Mesenchymal stem cell (in vitro differentiated cells and primary cell): ENCODE measurements at regions not wholly inside any gene's neighbourhood (a gene's known extent, or its start where the extent isn't known, plus 50 kb on each side); places are given as distances from the start of the nearest gene placed in this dataset.

Source experiments
- DNase-seq: peaks from one replicate; pipeline ENCODE4 v3.0.0-alpha.2; 2013
- H2AFZ ChIP-seq: one replicate; pipeline ENCODE4 v1.6.1; 2013; ENCODE audit warnings: low read depth, mild to moderate bottlenecking, control low read depth, inconsistent platforms, low read length, moderate library complexity
- H2AK5ac ChIP-seq: 2 replicates; pipeline ENCODE4 v1.6.1; 2013; ENCODE audit warnings: low read length, moderate library complexity, mild to moderate bottlenecking, inconsistent platforms; ENCODE audit not compliant: severe bottlenecking
- H2BK120ac ChIP-seq: one replicate; pipeline ENCODE4 v1.6.1; 2013; ENCODE audit warnings: low read depth, mild to moderate bottlenecking, inconsistent platforms, low read length, moderate library complexity
- H2BK12ac ChIP-seq, 2 experiments: one replicate each; pipeline ENCODE4 v1.6.1; 2013; ENCODE audit warnings: inconsistent platforms in 2 of 2, low read length in 2 of 2, mild to moderate bottlenecking in 2 of 2, moderate library complexity in 2 of 2, control low read depth in 1 of 2
- H2BK15ac ChIP-seq: one replicate; pipeline ENCODE4 v1.6.1; 2013; ENCODE audit warnings: mild to moderate bottlenecking, low read depth, inconsistent platforms; ENCODE audit not compliant: poor library complexity, severe bottlenecking
- H2BK5ac ChIP-seq: 2 replicates; pipeline ENCODE4 v1.6.1; 2013; ENCODE audit warnings: low read depth, mild to moderate bottlenecking, low read length, control low read depth, inconsistent platforms; ENCODE audit not compliant: poor library complexity, severe bottlenecking
- H3K14ac ChIP-seq, 2 experiments: one replicate each; pipeline ENCODE4 v1.6.1; 2013; ENCODE audit warnings: inconsistent platforms in 2 of 2, low read length in 2 of 2, control low read depth in 1 of 2, mild to moderate bottlenecking in 1 of 2, moderate library complexity in 1 of 2
- H3K18ac ChIP-seq, 2 experiments: one replicate each; pipeline ENCODE4 v1.6.1; 2013; ENCODE audit warnings: inconsistent platforms in 2 of 2, low read length in 2 of 2, control low read depth in 1 of 2, low read depth in 1 of 2, mild to moderate bottlenecking in 1 of 2
- H3K23ac ChIP-seq, 2 experiments: one replicate each; pipeline ENCODE4 v1.6.1; 2013; ENCODE audit warnings: inconsistent platforms in 2 of 2, low read length in 2 of 2, mild to moderate bottlenecking in 2 of 2, moderate library complexity in 2 of 2, control low read depth in 1 of 2
- H3K27ac ChIP-seq: 2 replicates; pipeline ENCODE4 v1.5.1; 2013; ENCODE audit warnings: mild to moderate bottlenecking, moderate library complexity, low read length, control low read depth, inconsistent platforms; ENCODE audit not compliant: poor library complexity, severe bottlenecking
- H3K27me3 ChIP-seq, 2 experiments: 2 replicates each; pipeline versions ENCODE4 v1.6.1 to v1.7.0; 2013; ENCODE audit warnings: low read length in 2 of 2, mild to moderate bottlenecking in 2 of 2, moderate library complexity in 2 of 2, control low read depth in 1 of 2, inconsistent platforms in 1 of 2; ENCODE audit not compliant: control insufficient read depth in 1 of 2, insufficient read depth in 1 of 2
- H3K36me3 ChIP-seq, 2 experiments: 2 replicates each; pipeline versions ENCODE4 v1.6.1 to v1.7.0; 2013; ENCODE audit warnings: low read length in 2 of 2, control low read depth in 1 of 2, inconsistent platforms in 1 of 2, low read depth in 1 of 2, mild to moderate bottlenecking in 1 of 2; ENCODE audit not compliant: insufficient read depth in 2 of 2, control insufficient read depth in 1 of 2
- H3K4ac ChIP-seq, 2 experiments: one replicate each; pipeline ENCODE4 v1.6.1; 2013; ENCODE audit warnings: inconsistent platforms in 2 of 2, low read length in 2 of 2, mild to moderate bottlenecking in 2 of 2, moderate library complexity in 2 of 2, control low read depth in 1 of 2, low read depth in 1 of 2
- H3K4me1 ChIP-seq: 2 replicates; pipeline ENCODE4 v1.6.1; 2013; ENCODE audit warnings: low read depth, low read length, control low read depth; ENCODE audit not compliant: control insufficient read depth, insufficient read depth
- H3K4me2 ChIP-seq: 2 replicates; pipeline ENCODE4 v1.6.1; 2013; ENCODE audit warnings: low read length, mild to moderate bottlenecking, inconsistent platforms; ENCODE audit not compliant: poor library complexity, severe bottlenecking
- H3K4me3 ChIP-seq, 2 experiments: 2 replicates each; pipeline versions ENCODE4 v1.5.1 to v1.7.0; 2013; ENCODE audit warnings: low read length in 2 of 2, mild to moderate bottlenecking in 2 of 2, control low read depth in 1 of 2, low read depth in 1 of 2; ENCODE audit not compliant: insufficient read depth in 1 of 2
- H3K79me1 ChIP-seq: replicated peaks from 2 replicates; pipeline ENCODE4 v1.6.1; 2013; ENCODE audit warnings: mild to moderate bottlenecking, control low read depth, low read length, inconsistent platforms; ENCODE audit not compliant: poor library complexity, severe bottlenecking
- H3K9ac ChIP-seq: 2 replicates; pipeline ENCODE4 v1.7.0; 2013; ENCODE audit warnings: mild to moderate bottlenecking, low read length, moderate library complexity
- H3K9me3 ChIP-seq: 2 replicates; pipeline ENCODE4 v1.7.0; 2013; ENCODE audit warnings: mild to moderate bottlenecking, low read length; ENCODE audit not compliant: control insufficient read depth
- H4K8ac ChIP-seq: one replicate; pipeline ENCODE4 v1.6.1; 2013; ENCODE audit warnings: inconsistent platforms, mild to moderate bottlenecking, low read length, moderate library complexity
- H4K91ac ChIP-seq: one replicate; pipeline ENCODE4 v1.6.1; 2013; ENCODE audit warnings: mild to moderate bottlenecking, low read length, inconsistent platforms
- WGBS: methylation state at CpG from one replicate; pipeline ENCODE4 v1.1.7; 2013; ENCODE audit warnings: mixed read lengths; 5-methylcytosine and 5-hydroxymethylcytosine counted together

GRCh38 chr11:95659088-95659487 lies 130.5 kb downstream of the FAM76B start:
- H3K4me1 ChIP-seq = no peaks in the 10 kb centered on the region
- peak; percentile 69 for DNase-seq
- H2BK120ac ChIP-seq = no peak overlapping the region
- H3K4me2 ChIP-seq = no peak overlapping the region
- no peaks in the 10 kb centered on the region for H3K9me3 ChIP-seq
- H2BK15ac ChIP-seq = no peak overlapping the region
- no peak overlapping the region for H3K14ac ChIP-seq
- no peaks in the 10 kb centered on the region for H3K27me3 ChIP-seq
- H3K9ac ChIP-seq = no peak overlapping the region
- H2AFZ ChIP-seq = no peak overlapping the region
- no peak overlapping the region for H2BK5ac ChIP-seq
- H3K4ac ChIP-seq = no peak overlapping the region
- no peak overlapping the region for H3K23ac ChIP-seq
- H3K18ac ChIP-seq = no peak overlapping the region
- H3K36me3 ChIP-seq = no peaks in the 10 kb centered on the region
- no CpG with 5 or more reads among the region's 1 CpG for WGBS
- H4K91ac ChIP-seq = no peak overlapping the region
- H4K8ac ChIP-seq = no peak overlapping the region
- no peak overlapping the region for H2AK5ac ChIP-seq
- H3K4me3 ChIP-seq = no peak overlapping the region
- H3K27ac ChIP-seq = no peak overlapping the region
- no peak overlapping the region for H2BK12ac ChIP-seq
- no peaks in the 10 kb centered on the region for H3K79me1 ChIP-seq

GRCh38 chr11:95655536-95655935 lies 134.0 kb downstream of the FAM76B start:
- Histone ChIP-seq H3K9me3 (no peaks in the 10 kb centered on the region), H3K9ac (no peak overlapping the region), H3K27ac (no peak overlapping the region), H3K14ac (no peak overlapping the region), H3K36me3 (no peaks in the 10 kb centered on the region), H3K27me3 (no peaks in the 10 kb centered on the region), H4K8ac (no peak overlapping the region), H3K79me1 (no peaks in the 10 kb centered on the region), H3K4me3 (no peak overlapping the region), H3K4me1 (no peaks in the 10 kb centered on the region), H2AFZ (no peak overlapping the region), H2BK5ac (no peak overlapping the region), H3K23ac (no peak overlapping the region), H2BK120ac (no peak overlapping the region), H2AK5ac (no peak overlapping the region), H4K91ac (no peak overlapping the region), H2BK12ac (no peak overlapping the region), H2BK15ac (no peak overlapping the region), H3K4ac (no peak overlapping the region), H3K4me2 (no peak overlapping the region), H3K18ac (no peak overlapping the region)
- peak; percentile 8 for DNase-seq
- no CpG with 5 or more reads among the region's 1 CpG for WGBS

- H3K18ac ChIP-seq = no peak overlapping the region
- no peak overlapping the region for H2BK12ac ChIP-seq
- no peak overlapping the region for H3K4ac ChIP-seq
- no peak overlapping the region for H3K9ac ChIP-seq
- no peaks in the 10 kb centered on the region for H3K36me3 ChIP-seq
- no peaks in the 10 kb centered on the region for H3K9me3 ChIP-seq
- no peak overlapping the region for H3K4me3 ChIP-seq
- no peak overlapping the region for H3K4me2 ChIP-seq
- H3K27ac ChIP-seq = no peak overlapping the region
- WGBS = 100% methylated on average over 1 of the region's 1 CpG
- no peak overlapping the region for H4K8ac ChIP-seq
- no peak overlapping the region for H2AFZ ChIP-seq
- no peaks in the 10 kb centered on the region for H3K27me3 ChIP-seq
- H3K79me1 ChIP-seq = no peaks in the 10 kb centered on the region
- no peaks in the 10 kb centered on the region for H3K4me1 ChIP-seq
- H3K14ac ChIP-seq = no peak overlapping the region
- no peak overlapping the region for H2AK5ac ChIP-seq
- H2BK15ac ChIP-seq = no peak overlapping the region
- no peak overlapping the region for H2BK120ac ChIP-seq
- no peak overlapping the region for H2BK5ac ChIP-seq
- no peak overlapping the region for H3K23ac ChIP-seq
- DNase-seq = no peak
- H4K91ac ChIP-seq = no peak overlapping the region
Observed at GRCh38 chr11:95653680-95654079, 135.9 kb downstream of the FAM76B start.

GRCh38 chr11:95653099-95653498 lies 136.5 kb downstream of the FAM76B start:
- H2BK5ac ChIP-seq = no peak overlapping the region
- 82% methylated on average over 2 of the region's 5 CpGs for WGBS

More at GRCh38 chr11:95653099-95653498, 136.5 kb downstream of the FAM76B start:
- no peaks in the 10 kb centered on the region for H3K27me3 ChIP-seq
- H4K8ac ChIP-seq = no peak overlapping the region
- H3K18ac ChIP-seq = no peak overlapping the region
- H3K9ac ChIP-seq = no peak overlapping the region
- H3K4ac ChIP-seq = no peak overlapping the region
- no peaks in the 10 kb centered on the region for H3K4me1 ChIP-seq
- no peak overlapping the region for H3K27ac ChIP-seq
- H3K79me1 ChIP-seq = no peaks in the 10 kb centered on the region
- H2BK12ac ChIP-seq = no peak overlapping the region
- DNase-seq = no peak
- no peak overlapping the region for H2AFZ ChIP-seq
- no peak overlapping the region for H3K23ac ChIP-seq
- H3K4me2 ChIP-seq = no peak overlapping the region
- H3K4me3 ChIP-seq = no peak overlapping the region
- no peaks in the 10 kb centered on the region for H3K36me3 ChIP-seq
- H2AK5ac ChIP-seq = no peak overlapping the region
- no peaks in the 10 kb centered on the region for H3K9me3 ChIP-seq
- no peak overlapping the region for H2BK120ac ChIP-seq
- no peak overlapping the region for H4K91ac ChIP-seq
- H3K14ac ChIP-seq = no peak overlapping the region
- H2BK15ac ChIP-seq = no peak overlapping the region
